Ishikawa (cell line): ENCODE measurements at regions not wholly inside any gene's neighbourhood (a gene's known extent, or its start where the extent isn't known, plus 50 kb on each side); places are given as distances from the start of the nearest gene placed in this dataset.

Experiments
- CEBPB ChIP-seq: IDR thresholded peaks from 2 replicates; pipeline ENCODE4 v1.6.1; 2012
- FOXM1 ChIP-seq: IDR thresholded peaks from 2 replicates; pipeline ENCODE4 v1.6.1; 2012; ENCODE audit warnings: low read depth, borderline replicate concordance
- RAD21 ChIP-seq: IDR thresholded peaks from 2 replicates; pipeline ENCODE4 v1.6.1; 2012; ENCODE audit warnings: low read depth
- TAF1 ChIP-seq: IDR thresholded peaks from 2 replicates; pipeline ENCODE4 v1.6.1; 2012; ENCODE audit warnings: low read depth, mild to moderate bottlenecking
- TCF12 ChIP-seq: IDR thresholded peaks from 2 replicates; pipeline ENCODE4 v1.6.1; 2012; ENCODE audit warnings: low read depth
- YY1 ChIP-seq: IDR thresholded peaks from 2 replicates; pipeline ENCODE4 v1.6.1; 2012; ENCODE audit warnings: low read depth
- ZBTB7A ChIP-seq: IDR thresholded peaks from 2 replicates; pipeline ENCODE4 v1.6.1; 2012; ENCODE audit warnings: low read depth
- TF ChIP-seq, protein P1 (sequence below): IDR thresholded peaks from 2 replicates; pipeline ENCODE4 v1.6.1; 2012
- TF ChIP-seq, protein P2 (sequence below): IDR thresholded peaks from 2 replicates; pipeline ENCODE4 v1.6.1; 2012; ENCODE audit warnings: low read depth, mild to moderate bottlenecking
- TF ChIP-seq, protein P3 (sequence below): IDR thresholded peaks from 2 replicates; pipeline ENCODE4 v1.6.1; 2012

DNA sequence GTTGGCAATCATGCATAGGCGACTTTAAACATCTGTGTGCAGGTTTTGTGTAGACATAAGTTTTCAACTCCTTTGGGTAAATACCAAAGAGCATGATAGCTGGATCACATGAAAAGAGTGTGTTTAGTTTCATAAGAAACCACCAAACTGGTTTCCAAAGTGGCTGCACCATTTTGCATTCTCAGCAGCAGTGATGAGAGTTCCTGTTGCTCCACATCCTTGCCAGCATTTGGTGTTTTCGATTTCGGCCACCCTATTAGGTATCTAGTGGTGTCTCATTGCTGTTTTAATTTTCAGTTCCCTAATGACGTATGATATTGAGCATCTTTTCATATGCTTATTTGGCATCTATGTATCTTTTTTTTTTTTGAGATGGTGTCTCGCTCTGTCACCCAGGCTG, 62.8 kb upstream of the CCND1 start:
- TF ChIP-seq YY1 = no peak
- no peak for TF ChIP-seq FOXM1
- TF ChIP-seq TCF12 = no peak
- TF ChIP-seq, protein P1, sequence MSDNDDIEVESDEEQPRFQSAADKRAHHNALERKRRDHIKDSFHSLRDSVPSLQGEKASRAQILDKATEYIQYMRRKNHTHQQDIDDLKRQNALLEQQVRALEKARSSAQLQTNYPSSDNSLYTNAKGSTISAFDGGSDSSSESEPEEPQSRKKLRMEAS = no peak
- TF ChIP-seq, protein P2, sequence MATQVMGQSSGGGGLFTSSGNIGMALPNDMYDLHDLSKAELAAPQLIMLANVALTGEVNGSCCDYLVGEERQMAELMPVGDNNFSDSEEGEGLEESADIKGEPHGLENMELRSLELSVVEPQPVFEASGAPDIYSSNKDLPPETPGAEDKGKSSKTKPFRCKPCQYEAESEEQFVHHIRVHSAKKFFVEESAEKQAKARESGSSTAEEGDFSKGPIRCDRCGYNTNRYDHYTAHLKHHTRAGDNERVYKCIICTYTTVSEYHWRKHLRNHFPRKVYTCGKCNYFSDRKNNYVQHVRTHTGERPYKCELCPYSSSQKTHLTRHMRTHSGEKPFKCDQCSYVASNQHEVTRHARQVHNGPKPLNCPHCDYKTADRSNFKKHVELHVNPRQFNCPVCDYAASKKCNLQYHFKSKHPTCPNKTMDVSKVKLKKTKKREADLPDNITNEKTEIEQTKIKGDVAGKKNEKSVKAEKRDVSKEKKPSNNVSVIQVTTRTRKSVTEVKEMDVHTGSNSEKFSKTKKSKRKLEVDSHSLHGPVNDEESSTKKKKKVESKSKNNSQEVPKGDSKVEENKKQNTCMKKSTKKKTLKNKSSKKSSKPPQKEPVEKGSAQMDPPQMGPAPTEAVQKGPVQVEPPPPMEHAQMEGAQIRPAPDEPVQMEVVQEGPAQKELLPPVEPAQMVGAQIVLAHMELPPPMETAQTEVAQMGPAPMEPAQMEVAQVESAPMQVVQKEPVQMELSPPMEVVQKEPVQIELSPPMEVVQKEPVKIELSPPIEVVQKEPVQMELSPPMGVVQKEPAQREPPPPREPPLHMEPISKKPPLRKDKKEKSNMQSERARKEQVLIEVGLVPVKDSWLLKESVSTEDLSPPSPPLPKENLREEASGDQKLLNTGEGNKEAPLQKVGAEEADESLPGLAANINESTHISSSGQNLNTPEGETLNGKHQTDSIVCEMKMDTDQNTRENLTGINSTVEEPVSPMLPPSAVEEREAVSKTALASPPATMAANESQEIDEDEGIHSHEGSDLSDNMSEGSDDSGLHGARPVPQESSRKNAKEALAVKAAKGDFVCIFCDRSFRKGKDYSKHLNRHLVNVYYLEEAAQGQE = no peak
- no peak for TF ChIP-seq RAD21
- no peak for TF ChIP-seq ZBTB7A
- no peak for TF ChIP-seq CEBPB
- no peak for TF ChIP-seq TAF1
- TF ChIP-seq, protein P3, sequence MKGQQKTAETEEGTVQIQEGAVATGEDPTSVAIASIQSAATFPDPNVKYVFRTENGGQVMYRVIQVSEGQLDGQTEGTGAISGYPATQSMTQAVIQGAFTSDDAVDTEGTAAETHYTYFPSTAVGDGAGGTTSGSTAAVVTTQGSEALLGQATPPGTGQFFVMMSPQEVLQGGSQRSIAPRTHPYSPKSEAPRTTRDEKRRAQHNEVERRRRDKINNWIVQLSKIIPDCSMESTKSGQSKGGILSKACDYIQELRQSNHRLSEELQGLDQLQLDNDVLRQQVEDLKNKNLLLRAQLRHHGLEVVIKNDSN = no peak
